ENCODE measurements at regions not wholly inside any gene's neighbourhood (a gene's known extent, or its start where the extent isn't known, plus 50 kb on each side); places are given as distances from the start of the nearest gene placed in this dataset.

GRCh38 chr19:28537079-28537478, 675.9 kb downstream of the UQCRFS1 start:
- no peak overlapping the region for H3K27ac ChIP-seq (ENCODE audit: low read depth, low read length)
- 72 to 86% (median 86%) methylated on average over 2 of the region's 2 CpGs for whole genome bisulfite sequencing, 3 donors

GRCh38 chr19:28535352-28535775, 677.6 kb downstream of the UQCRFS1 start:
- 60 to 67% (median 67%) methylated on average over 1 of the region's 1 CpG for WGBS, 3 donors
- H3K27ac ChIP-seq (ENCODE audit: low read depth, low read length) = no peak overlapping the region

GRCh38 chr19:28534766-28535351, 678.1 kb downstream of the UQCRFS1 start:
- WGBS, 3 donors = 75 to 79% (median 76%) methylated on average over 3 of the region's 3 CpGs
- H3K27ac ChIP-seq (ENCODE audit: low read depth, low read length) = no peak overlapping the region

- 51 to 64% (median 59%) methylated on average over 3 of the region's 3 CpGs for WGBS, 3 donors
- H3K27ac ChIP-seq (ENCODE audit: low read depth, low read length) = no peak overlapping the region
Observed at GRCh38 chr19:28532765-28533341, 680.1 kb downstream of the UQCRFS1 start.

DNA sequence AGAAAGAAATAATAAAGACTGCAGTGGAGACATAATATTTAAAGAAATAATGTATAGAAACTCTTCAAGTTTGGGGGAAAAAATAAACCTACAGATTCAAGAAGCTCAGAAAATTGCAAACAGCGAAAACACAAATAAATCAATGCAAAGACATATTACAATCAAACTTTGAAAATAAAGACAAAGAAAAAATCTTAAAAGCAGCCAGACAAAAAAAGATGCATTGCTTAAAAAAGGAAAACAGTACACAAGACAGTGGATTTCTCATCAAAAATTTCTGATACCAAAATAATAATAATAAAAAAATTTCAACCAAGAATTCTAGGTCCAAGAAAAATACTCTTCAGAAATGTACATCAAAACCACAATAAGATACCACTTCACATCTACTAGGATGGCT, 681.0 kb downstream of the UQCRFS1 start:
- no peak overlapping the region for H3K27ac ChIP-seq (ENCODE audit: low read depth, low read length)
- WGBS, 3 donors = 82 to 100% (median 91%) methylated on average over 1 of the region's 1 CpG

DNA sequence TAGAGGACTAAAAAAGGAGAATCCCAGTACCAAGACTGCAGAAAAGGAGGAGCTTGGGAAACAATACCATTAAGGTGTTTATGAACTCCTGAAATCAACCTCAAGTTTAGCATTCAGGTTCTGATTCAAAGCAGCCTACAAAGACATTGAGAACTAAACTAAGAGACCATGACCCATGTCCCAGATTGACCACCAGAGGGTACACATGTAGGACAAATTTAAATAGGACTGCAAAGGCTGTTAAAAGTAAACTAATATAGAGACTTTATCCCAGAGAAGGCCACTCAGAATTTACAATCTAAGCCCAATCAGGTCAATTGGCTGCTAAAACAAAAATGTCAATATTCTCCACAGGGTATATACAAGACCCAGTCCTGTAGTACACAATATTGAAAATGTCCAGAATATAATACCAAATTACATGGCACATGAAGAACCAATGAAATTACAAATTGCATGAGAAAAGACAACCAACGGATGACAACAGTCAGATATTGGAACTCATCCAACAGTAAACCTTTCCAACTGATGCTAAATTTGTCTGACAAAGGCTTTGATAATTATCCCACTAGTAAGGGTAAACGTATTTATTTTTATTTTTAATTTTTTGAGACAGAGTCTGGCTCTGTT, 682.4 kb downstream of the UQCRFS1 start:
- H3K27ac ChIP-seq (ENCODE audit: low read depth, low read length) = no peak overlapping the region
- WGBS, 3 donors = 73 to 86% (median 77%) methylated on average over 2 of the region's 2 CpGs

DNA sequence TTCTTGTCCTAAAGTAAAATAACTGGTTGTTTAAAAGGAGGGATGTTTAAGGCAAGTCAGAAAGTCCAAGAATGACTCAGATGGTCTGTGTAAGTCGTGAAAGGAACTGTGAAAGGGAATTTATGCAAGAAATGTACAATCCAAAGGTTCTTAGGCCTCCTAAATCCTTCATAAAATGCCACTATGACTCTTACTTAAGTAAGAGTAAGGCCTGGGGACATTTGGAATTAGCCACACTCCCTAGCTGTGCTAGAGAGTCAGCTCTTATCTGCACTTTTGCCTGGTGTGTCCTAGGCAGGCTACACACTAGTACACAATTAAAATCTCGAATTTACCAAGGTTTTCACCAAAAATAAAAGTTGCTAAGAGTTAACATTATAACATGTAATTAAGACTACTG, 686.9 kb downstream of the UQCRFS1 start:
- WGBS, 3 donors = 65 to 79% (median 71%) methylated on average over 2 of the region's 2 CpGs
- H3K27ac ChIP-seq (ENCODE audit: low read depth, low read length) = no peak overlapping the region

- no peak overlapping the region for H3K27ac ChIP-seq (ENCODE audit: low read depth, low read length)
- WGBS, 3 donors = 48 to 83% (median 80%) methylated on average over 4 of the region's 4 CpGs
Observed at GRCh38 chr19:28523619-28524018, 689.3 kb downstream of the UQCRFS1 start.

DNA sequence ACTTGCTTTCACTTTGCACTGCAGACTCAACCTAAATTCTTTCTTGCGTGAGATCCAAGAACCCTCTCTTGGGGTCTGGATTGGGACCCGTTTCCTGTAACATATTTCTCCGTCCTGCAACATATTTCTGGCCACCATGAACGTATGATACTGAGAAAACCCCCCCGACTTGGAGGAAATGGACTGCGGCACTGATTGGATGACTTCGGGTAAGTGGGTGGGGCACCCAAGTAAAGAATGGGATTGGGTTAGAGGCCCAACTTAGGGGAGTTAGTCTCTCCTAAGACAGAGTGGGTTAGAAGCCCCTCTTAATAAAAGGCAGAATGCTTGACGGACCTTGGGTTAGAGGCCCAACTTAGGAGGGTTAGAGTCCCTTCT, 690.4 kb downstream of the UQCRFS1 start:
- WGBS, 3 donors = 79 to 80% (median 79%) methylated on average over 8 of the region's 8 CpGs
- H3K27ac ChIP-seq (ENCODE audit: low read depth, low read length) = no peak overlapping the region

DNA sequence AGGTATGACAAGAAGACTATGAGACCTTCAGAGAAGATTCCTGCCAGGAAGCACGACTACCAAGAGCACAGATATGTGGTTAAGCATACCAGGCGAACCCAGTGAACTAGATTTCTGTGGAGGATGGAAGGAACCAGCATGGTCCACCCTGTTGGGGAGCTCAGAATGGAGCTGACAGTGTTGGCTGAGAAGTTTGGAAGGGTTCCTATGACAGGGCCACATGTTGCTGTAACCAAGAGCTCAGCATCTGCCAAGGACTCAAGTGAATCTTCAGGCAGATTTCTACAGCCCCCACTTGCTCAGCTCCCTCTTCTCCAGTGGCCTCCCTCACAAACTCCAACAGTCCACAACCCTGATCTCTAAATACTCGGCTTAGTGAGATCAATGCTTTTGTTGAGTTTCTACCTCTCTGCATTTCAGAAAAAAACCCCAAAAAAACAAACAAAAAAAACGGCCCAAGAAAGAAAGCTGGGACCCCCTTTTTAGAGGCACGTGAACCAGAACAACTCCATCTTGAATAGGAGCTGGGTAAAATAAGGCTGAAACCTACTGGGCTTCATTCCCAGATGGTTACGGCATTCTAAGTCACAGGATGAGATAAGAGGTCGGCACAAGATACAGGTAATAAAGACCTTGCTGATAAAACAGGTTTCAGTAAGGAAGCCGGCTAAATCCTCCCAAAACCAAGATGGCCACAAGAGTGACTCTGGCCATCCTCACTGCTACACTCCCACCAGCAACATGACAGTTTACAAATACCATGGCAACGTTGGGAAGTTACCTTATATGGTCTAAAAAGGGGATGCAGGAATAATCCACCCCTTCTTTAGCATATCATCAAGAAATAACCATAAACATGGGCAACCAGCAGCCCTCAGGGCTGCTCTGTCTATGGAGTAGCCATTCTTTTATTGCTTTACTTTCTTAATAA, 691.1 kb downstream of the UQCRFS1 start:
- WGBS, 3 donors = 66 to 84% (median 77%) methylated on average over 9 of the region's 9 CpGs
- no peak overlapping the region for H3K27ac ChIP-seq (ENCODE audit: low read depth, low read length)

GRCh38 chr19:28520998-28521568, 691.9 kb downstream of the UQCRFS1 start:
- no peak overlapping the region for H3K27ac ChIP-seq (ENCODE audit: low read depth, low read length)

DNA sequence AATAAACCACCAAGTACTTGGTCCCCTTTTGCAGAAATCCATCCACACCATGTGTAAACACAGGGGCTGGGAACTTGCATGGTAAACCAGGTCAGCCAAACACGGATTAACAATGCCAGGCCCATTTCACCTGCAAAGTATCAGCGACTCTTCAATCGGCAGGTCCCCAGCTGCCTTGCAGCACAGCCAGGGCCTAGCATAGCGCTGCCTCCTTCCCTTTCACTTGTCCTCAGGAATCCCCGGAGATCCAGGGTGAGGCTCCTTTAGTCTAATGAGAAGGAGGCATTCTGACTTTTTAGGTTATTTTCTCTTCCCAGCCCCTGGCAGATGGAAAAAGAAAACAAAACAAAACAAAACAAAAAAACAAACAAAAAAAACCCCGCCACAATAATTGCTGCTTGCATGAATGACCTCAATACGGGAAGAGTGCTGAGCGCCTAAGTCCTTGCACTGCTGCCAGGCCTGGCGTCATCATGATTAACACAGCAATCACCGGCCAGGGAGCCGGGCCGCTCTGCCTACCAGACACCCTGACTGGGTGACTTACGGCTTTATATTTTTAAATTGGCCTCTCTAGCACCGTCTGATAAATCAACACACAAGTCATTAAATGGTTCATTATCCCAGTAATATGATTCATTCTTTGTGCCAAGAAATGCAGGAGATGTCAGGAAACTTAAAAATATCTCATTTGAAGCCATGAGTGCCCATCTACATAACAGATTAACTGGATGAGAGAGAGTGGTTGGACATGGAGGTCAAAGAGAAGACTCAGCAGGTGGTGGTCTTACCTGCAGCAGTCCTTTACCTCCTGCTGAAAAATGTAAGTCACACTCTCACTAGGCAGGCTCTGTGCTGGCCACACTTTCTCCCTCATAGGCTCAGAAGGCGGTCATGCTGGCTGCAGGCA, 692.7 kb downstream of the UQCRFS1 start:
- WGBS, 3 donors = 65 to 75% (median 74%) methylated on average over 15 of the region's 15 CpGs
- no peak overlapping the region for H3K27ac ChIP-seq (ENCODE audit: low read depth, low read length)

DNA sequence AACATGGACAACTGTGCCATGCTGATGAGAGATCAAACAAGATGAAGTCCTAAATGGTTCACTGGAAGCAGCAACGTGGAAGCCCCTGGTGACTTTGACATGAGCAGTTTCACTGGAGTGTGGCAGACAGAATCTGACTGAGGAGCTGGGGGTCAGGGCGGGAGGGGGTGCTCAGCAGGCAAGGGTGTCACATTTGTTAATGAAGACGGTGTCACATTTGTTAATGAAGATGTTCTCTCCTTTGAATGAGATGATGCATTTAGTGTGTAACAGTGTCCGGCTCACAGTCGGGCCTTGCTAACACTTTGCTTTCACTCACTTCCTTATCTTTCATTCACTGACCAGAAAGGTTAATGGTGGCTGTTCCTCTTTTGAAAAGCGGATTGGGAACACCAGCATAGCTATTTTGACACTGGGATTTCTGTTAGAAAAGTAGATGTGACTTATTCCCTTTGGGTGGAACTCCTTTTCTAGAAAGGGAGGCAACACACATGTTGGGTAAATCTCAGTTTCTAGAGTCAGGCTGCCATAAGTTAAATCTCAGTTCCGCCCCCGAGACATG, 693.7 kb downstream of the UQCRFS1 start:
- WGBS, 3 donors = 62 to 70% (median 66%) methylated on average over 8 of the region's 8 CpGs

DNA sequence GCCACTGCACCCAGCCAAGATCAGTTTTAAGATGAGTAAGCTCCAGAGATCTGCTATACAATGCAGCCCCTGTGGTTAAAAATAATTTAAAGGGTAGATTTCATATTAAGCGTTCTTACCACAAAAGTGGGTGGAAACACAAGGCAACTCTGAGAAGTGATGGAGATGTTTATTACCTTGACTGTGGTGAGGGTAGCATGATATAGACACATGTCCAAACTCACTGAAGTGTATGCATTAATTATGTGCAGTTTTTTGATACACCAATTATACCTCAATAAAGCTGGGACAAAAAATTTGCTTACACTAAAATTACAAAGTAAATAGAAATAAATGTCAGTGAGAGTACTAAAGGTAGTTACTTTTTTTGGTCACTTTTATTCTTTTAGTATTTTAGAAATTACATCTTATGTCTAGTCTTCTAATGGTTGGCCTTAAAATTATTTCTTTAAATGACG, 696.5 kb downstream of the UQCRFS1 start:
- whole genome bisulfite sequencing, 3 donors = 87 to 92% (median 88%) methylated on average over 2 of the region's 2 CpGs
- H3K27ac ChIP-seq (ENCODE audit: low read depth, low read length) = no peak overlapping the region

More for the DNA sequence above, 693.7 kb downstream of the UQCRFS1 start:
- no peak overlapping the region for H3K27ac ChIP-seq (ENCODE audit: low read depth, low read length)

- WGBS, 3 donors = 70 to 81% (median 71%) methylated on average over 3 of the region's 3 CpGs
- H3K27ac ChIP-seq (ENCODE audit: low read depth, low read length) = no peak overlapping the region
Observed at GRCh38 chr19:28514166-28514565, 698.8 kb downstream of the UQCRFS1 start.

GRCh38 chr19:28511655-28512054, 701.3 kb downstream of the UQCRFS1 start:
- 91 to 98% (median 91%) methylated on average over 1 of the region's 1 CpG for WGBS, 3 donors
- H3K27ac ChIP-seq (ENCODE audit: low read depth, low read length) = no peak overlapping the region

- no peak overlapping the region for H3K27ac ChIP-seq (ENCODE audit: low read depth, low read length)
- 70 to 81% (median 80%) methylated on average over 15 of the region's 15 CpGs for WGBS, 3 donors
Observed at GRCh38 chr19:28509079-28509895, 703.7 kb downstream of the UQCRFS1 start.
